ENCODE measurements at regions not wholly inside any gene's neighbourhood (a gene's known extent, or its start where the extent isn't known, plus 50 kb on each side); places are given as distances from the start of the nearest gene placed in this dataset.

GRCh38 chr16:51353055-51353454 is 202.0 kb upstream of the SALL1 start:
- DNase-seq: no peak

GRCh38 chr16:51349626-51350025 is 198.6 kb upstream of the SALL1 start:
- no peak for DNase-seq

GRCh38 chr16:51343411-51343810 is 192.3 kb upstream of the SALL1 start:
- no peak for DNase-seq

GRCh38 chr16:51341204-51341603 is 190.1 kb upstream of the SALL1 start:
- DNase-seq: no peak

- DNase-seq: no peak
These were observed 186.6 kb upstream of the SALL1 start for GRCh38 chr16:51337662-51338061.

- DNase-seq: no peak
These were observed 177.7 kb upstream of the SALL1 start for GRCh38 chr16:51328733-51329132.

- DNase-seq: no peak
These were observed 175.9 kb upstream of the SALL1 start for GRCh38 chr16:51327001-51327400.

- no peak for DNase-seq
These were observed 175.2 kb upstream of the SALL1 start for GRCh38 chr16:51326131-51326856.

GRCh38 chr16:51321251-51321650 is 170.2 kb upstream of the SALL1 start:
- no peak for DNase-seq

- DNase-seq: no peak
These were observed 166.5 kb upstream of the SALL1 start for GRCh38 chr16:51317575-51317974.

- no peak for DNase-seq
These were observed 162.1 kb upstream of the SALL1 start for GRCh38 chr16:51313198-51313597.

- no peak for DNase-seq
These were observed 161.5 kb upstream of the SALL1 start for GRCh38 chr16:51312363-51313150.

- DNase-seq: no peak
These were observed 159.1 kb upstream of the SALL1 start for GRCh38 chr16:51310159-51310558.

- no peak for DNase-seq
These were observed 156.0 kb upstream of the SALL1 start for GRCh38 chr16:51306886-51307595.

GRCh38 chr16:51306116-51306515 is 155.0 kb upstream of the SALL1 start:
- no peak for DNase-seq

- DNase-seq: no peak
These were observed 154.3 kb upstream of the SALL1 start for GRCh38 chr16:51305337-51305736.

GRCh38 chr16:51302042-51302441 is 151.0 kb upstream of the SALL1 start:
- DNase-seq: no peak

- DNase-seq: no peak
These were observed 147.7 kb upstream of the SALL1 start for GRCh38 chr16:51298800-51299199.

GRCh38 chr16:51290442-51291285 is 139.6 kb upstream of the SALL1 start:
- DNase-seq: no peak

- no peak for DNase-seq
These were observed 138.3 kb upstream of the SALL1 start for GRCh38 chr16:51289336-51289735.

GRCh38 chr16:51287121-51287755 is 136.2 kb upstream of the SALL1 start:
- no peak for DNase-seq

- DNase-seq: no peak
These were observed 135.2 kb upstream of the SALL1 start for GRCh38 chr16:51286272-51286671.
